Body of pancreas (tissue), 4 donors: ENCODE measurements at regions not wholly inside any gene's neighbourhood (a gene's known extent, or its start where the extent isn't known, plus 50 kb on each side); places are given as distances from the start of the nearest gene placed in this dataset.

Experiments
- ATAC-seq: fragments of 150-250 bp; one replicate; pipeline ENCODE4 v1.9.1; 2016
- DNase-seq, 4 donors: peaks; one replicate each; pipeline ENCODE4 v3.0.0-alpha.2; 2019
- H3K27ac ChIP-seq, 4 donors: fragments of 200-600 bp; sonication (generic); 1 replicate in 3 of 4; 2 replicates in 1 of 4; pipeline versions ENCODE4 v1.5.1 to v1.6.1; 2016 to 2019; ENCODE audit warnings: mild to moderate bottlenecking in 1 of 4, mixed read lengths in 1 of 4, moderate library complexity in 1 of 4
- H3K27me3 ChIP-seq, 2 donors: fragments of 200-600 bp; sonication (generic); one replicate each; pipeline ENCODE4 v1.6.0; 2016; ENCODE audit warnings: mild to moderate bottlenecking in 1 of 2
- H3K36me3 ChIP-seq, 2 donors: fragments of 200-600 bp; sonication (generic); replicated peaks in 1 of 2; 2 replicates each; pipeline ENCODE4 v1.5.1; 2016; ENCODE audit warnings: low read depth in 2 of 2; ENCODE audit not compliant: insufficient read depth in 1 of 2
- H3K4me1 ChIP-seq: fragments of 200-600 bp; sonication (generic); one replicate; pipeline ENCODE4 v1.6.0; 2016
- H3K4me3 ChIP-seq, 2 donors: fragments of 200-600 bp; sonication (generic); 1 replicate in 1 of 2; 2 replicates in 1 of 2; pipeline ENCODE4 v1.5.1; 2016 to 2019
- H3K9me3 ChIP-seq, 3 donors: fragments of 200-600 bp; sonication (generic); 1 replicate in 2 of 3; 2 replicates in 1 of 3; pipeline ENCODE4 v1.5.1; 2016
- CTCF ChIP-seq, 7 experiments: fragments of 450-650 bp in 4 of 7; fragments of 200-600 bp in 3 of 7; sonication (generic) in 3 of 7; IDR thresholded peaks; one replicate each; pipeline ENCODE4 v1.5.1; 2016 to 2019; ENCODE audit warnings: antibody characterized with exemption in 7 of 7
- POLR2A ChIP-seq, 3 donors: fragments of 450-650 bp; IDR thresholded peaks; one replicate each; pipeline ENCODE4 v1.6.1; 2016; ENCODE audit warnings: antibody characterized with exemption in 3 of 3, mild to moderate bottlenecking in 2 of 3
- WGBS, 2 donors: methylation state at CpG; one replicate each; pipeline ENCODE4 v1.1.5; 2017; 5-methylcytosine and 5-hydroxymethylcytosine counted together
- intact Hi-C: fragments of 100-400 bp; cut with DNase I; formaldehyde crosslinking; loops from one replicate; pipeline ENCODE4 v1.15.1; 2023

GRCh38 chr1:106960412-106960811 is 96.1 kb upstream of the PRMT6 start:
- Histone ChIP-seq H3K27ac (no peak overlapping the region), H3K36me3 (no peaks in the 10 kb centered on the region), H3K4me3 (no peak overlapping the region), H3K9me3 (no peaks in the 10 kb centered on the region), H3K27me3 (no peaks in the 10 kb centered on the region), H3K4me1 (no peaks in the 10 kb centered on the region)
- DNase-seq (no peak), ATAC-seq (no peak)
- 31 to 48% methylated on average over 4 of the region's 4 CpGs for WGBS, 2 donors
- TF ChIP-seq POLR2A (IDR thresholded peaks at IDR 0.05) (no peak), CTCF (IDR thresholded peaks at IDR 0.05) (no peak)
- intact Hi-C loops: no loop called here

GRCh38 chr1:106961646-106962045 is 94.8 kb upstream of the PRMT6 start:
- no peak for DNase-seq
- Histone ChIP-seq H3K27me3 (no peaks in the 10 kb centered on the region), H3K9me3 (no peaks in the 10 kb centered on the region), H3K4me1 (no peaks in the 10 kb centered on the region), H3K27ac (no peak overlapping the region), H3K36me3 (no peaks in the 10 kb centered on the region), H3K4me3 (no peak overlapping the region)
- intact Hi-C loops: no loop called here
- ATAC-seq: no peak
- TF ChIP-seq POLR2A (IDR thresholded peaks at IDR 0.05) (no peak), CTCF (IDR thresholded peaks at IDR 0.05) (no peak)

GRCh38 chr1:106962591-106962990 is 93.9 kb upstream of the PRMT6 start:
- no peak for ATAC-seq
- no peaks in the 10 kb centered on the region for H3K9me3 ChIP-seq
- WGBS, 2 donors: 62 to 64% methylated on average over 3 of the region's 3 CpGs

GRCh38 chr1:106964495-106964894 is 92.0 kb upstream of the PRMT6 start:
- ATAC-seq: no peak
- H3K4me1 ChIP-seq: no peaks in the 10 kb centered on the region
- peak in 1 of 4 donors; percentile 4 for DNase-seq
- TF ChIP-seq CTCF (IDR thresholded peaks at IDR 0.05) (no peak), POLR2A (IDR thresholded peaks at IDR 0.05) (no peak)
- no peaks in the 10 kb centered on the region for H3K36me3 ChIP-seq
- no peak overlapping the region for H3K4me3 ChIP-seq
- H3K27ac ChIP-seq: no peak overlapping the region
- intact Hi-C loops: no loop called here
- WGBS, 2 donors: 51 to 65% methylated on average over 4 of the region's 4 CpGs
- H3K9me3 ChIP-seq: no peaks in the 10 kb centered on the region
- H3K27me3 ChIP-seq: no peaks in the 10 kb centered on the region

More at GRCh38 chr1:106962591-106962990, 93.9 kb upstream of the PRMT6 start:
- TF ChIP-seq POLR2A (IDR thresholded peaks at IDR 0.05): no peak
- TF ChIP-seq CTCF (IDR thresholded peaks at IDR 0.05): no peak
- Histone ChIP-seq H3K27me3 (no peaks in the 10 kb centered on the region), H3K36me3 (no peaks in the 10 kb centered on the region), H3K4me1 (no peaks in the 10 kb centered on the region), H3K4me3 (no peak overlapping the region), H3K27ac (no peak overlapping the region)
- no peak for DNase-seq
- intact Hi-C loops: no loop called here

GRCh38 chr1:106968644-106969043 is 87.8 kb upstream of the PRMT6 start:
- no peaks in the 10 kb centered on the region for H3K36me3 ChIP-seq
- DNase-seq: no peak
- H3K4me1 ChIP-seq: no peaks in the 10 kb centered on the region
- 25 to 38% methylated on average over 2 of the region's 2 CpGs for WGBS, 2 donors
- H3K27ac ChIP-seq: no peak overlapping the region
- no peak overlapping the region for H3K4me3 ChIP-seq
- no peak for ATAC-seq
- TF ChIP-seq POLR2A (IDR thresholded peaks at IDR 0.05) (no peak), CTCF (IDR thresholded peaks at IDR 0.05) (no peak)
- H3K9me3 ChIP-seq: no peaks in the 10 kb centered on the region
- no peaks in the 10 kb centered on the region for H3K27me3 ChIP-seq
- intact Hi-C loops: no loop called here
